ENCODE measurements at regions not wholly inside any gene's neighbourhood (a gene's known extent, or its start where the extent isn't known, plus 50 kb on each side); places are given as distances from the start of the nearest gene placed in this dataset.

- TF ChIP-seq, protein P1, sequence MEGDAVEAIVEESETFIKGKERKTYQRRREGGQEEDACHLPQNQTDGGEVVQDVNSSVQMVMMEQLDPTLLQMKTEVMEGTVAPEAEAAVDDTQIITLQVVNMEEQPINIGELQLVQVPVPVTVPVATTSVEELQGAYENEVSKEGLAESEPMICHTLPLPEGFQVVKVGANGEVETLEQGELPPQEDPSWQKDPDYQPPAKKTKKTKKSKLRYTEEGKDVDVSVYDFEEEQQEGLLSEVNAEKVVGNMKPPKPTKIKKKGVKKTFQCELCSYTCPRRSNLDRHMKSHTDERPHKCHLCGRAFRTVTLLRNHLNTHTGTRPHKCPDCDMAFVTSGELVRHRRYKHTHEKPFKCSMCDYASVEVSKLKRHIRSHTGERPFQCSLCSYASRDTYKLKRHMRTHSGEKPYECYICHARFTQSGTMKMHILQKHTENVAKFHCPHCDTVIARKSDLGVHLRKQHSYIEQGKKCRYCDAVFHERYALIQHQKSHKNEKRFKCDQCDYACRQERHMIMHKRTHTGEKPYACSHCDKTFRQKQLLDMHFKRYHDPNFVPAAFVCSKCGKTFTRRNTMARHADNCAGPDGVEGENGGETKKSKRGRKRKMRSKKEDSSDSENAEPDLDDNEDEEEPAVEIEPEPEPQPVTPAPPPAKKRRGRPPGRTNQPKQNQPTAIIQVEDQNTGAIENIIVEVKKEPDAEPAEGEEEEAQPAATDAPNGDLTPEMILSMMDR (IDR thresholded peaks at IDR 0.05; ENCODE audit: low read depth, low read length) = no peak
- no peak for TF ChIP-seq EZH2phosphoT487 (IDR thresholded peaks at IDR 0.05; ENCODE audit: low read depth)
These were observed 550.1 kb upstream of the PSMD7 start for GRCh38 chr16:73746554-73746953.
